Adipocyte (in vitro differentiated cells): ENCODE measurements at regions not wholly inside any gene's neighbourhood (a gene's known extent, or its start where the extent isn't known, plus 50 kb on each side); places are given as distances from the start of the nearest gene placed in this dataset.

Experiments used
- DNase-seq: peaks from one replicate; pipeline ENCODE4 v3.0.0-alpha.2; 2015; ENCODE audit warnings: low read depth
- H3K27me3 ChIP-seq: replicated peaks from 2 replicates; pipeline ENCODE4 v1.7.0; 2013; ENCODE audit warnings: mild to moderate bottlenecking, low read length, moderate library complexity; ENCODE audit not compliant: control insufficient read depth, insufficient read depth
- H3K36me3 ChIP-seq: 2 replicates; pipeline ENCODE4 v1.7.0; 2013; ENCODE audit warnings: low read length, mild to moderate bottlenecking, moderate library complexity; ENCODE audit not compliant: control insufficient read depth, insufficient read depth, severe bottlenecking
- H3K4me1 ChIP-seq: 2 replicates; pipeline ENCODE4 v1.7.0; 2013; ENCODE audit warnings: mild to moderate bottlenecking, low read length, moderate library complexity; ENCODE audit not compliant: control insufficient read depth, insufficient read depth
- H3K4me3 ChIP-seq: 2 replicates; pipeline ENCODE4 v1.7.0; 2013; ENCODE audit warnings: mild to moderate bottlenecking, low read length, moderate library complexity
- H3K9ac ChIP-seq: 2 replicates; pipeline ENCODE4 v1.7.0; 2013; ENCODE audit warnings: mild to moderate bottlenecking, low read length, moderate library complexity
- H3K9me3 ChIP-seq: 2 replicates; pipeline ENCODE4 v1.7.0; 2013; ENCODE audit warnings: mild to moderate bottlenecking, low read length, moderate library complexity; ENCODE audit not compliant: control insufficient read depth

DNA sequence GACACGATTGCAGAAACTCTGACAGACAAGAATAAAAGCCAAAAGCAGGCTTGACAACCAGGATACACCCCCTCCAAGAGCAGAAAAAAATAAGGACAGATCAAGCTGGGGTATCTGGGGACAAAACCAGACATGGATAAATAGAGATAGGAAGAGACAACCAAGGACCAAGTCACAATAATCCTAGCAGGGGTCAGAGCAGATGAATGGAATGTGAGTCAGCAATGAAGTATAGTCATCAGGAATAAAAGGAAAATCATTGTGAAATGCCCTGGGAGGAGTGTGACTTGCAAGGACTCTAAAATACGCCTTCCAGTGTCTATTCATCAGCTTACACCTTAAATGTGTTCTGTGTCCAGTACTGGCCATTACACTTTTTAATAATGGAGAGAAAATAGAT is 206.8 kb downstream of the CAAP1 start:
- no peak for DNase-seq
- no peaks in the 10 kb centered on the region for H3K9me3 ChIP-seq
- no peak overlapping the region for H3K9ac ChIP-seq
- H3K27me3 ChIP-seq, result no peaks in the 10 kb centered on the region
- H3K4me3 ChIP-seq, result no peak overlapping the region
- H3K4me1 ChIP-seq, result peaks cover 8% of the 10 kb centered on the region
- no peaks in the 10 kb centered on the region for H3K36me3 ChIP-seq

GRCh38 chr9:26684029-26684428 is 208.6 kb downstream of the CAAP1 start:
- Histone ChIP-seq H3K27me3 (no peaks in the 10 kb centered on the region), H3K36me3 (no peaks in the 10 kb centered on the region)
- no peak for DNase-seq

DNA sequence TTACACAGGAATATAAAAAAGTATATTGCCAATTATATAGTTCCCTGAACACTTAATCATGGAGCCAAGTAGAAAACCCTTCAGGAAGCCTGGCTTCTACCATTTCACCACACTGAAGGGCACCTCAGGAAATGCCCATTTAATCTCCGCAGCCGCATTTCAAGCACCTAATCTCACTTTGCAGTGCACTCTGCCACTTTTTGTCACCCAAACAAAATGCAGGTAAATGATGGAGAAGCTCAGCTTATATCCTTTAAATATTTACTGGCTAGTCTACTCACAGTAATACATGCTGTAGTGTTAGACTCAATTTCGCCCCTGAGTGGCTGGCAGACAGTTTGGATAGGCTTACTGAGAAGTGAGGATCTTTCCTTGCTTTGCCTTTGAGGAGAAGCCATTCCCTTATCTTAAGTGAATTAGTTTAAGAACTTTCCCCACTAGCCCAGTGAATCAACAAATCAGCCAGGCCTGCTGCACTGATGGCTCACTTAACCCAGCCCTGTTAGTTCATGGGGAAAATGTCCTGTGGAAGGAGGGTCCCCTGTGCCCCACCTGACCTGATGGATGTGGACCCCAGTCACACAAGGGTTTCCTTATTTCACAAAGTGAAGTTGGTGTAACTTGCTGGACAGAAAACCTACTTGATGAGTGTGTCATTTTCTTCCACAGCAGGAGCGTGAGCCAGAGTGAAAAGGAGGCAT is 209.7 kb downstream of the CAAP1 start:
- H3K9me3 ChIP-seq, result no peaks in the 10 kb centered on the region
- H3K36me3 ChIP-seq, result no peaks in the 10 kb centered on the region
- H3K27me3 ChIP-seq, result no peaks in the 10 kb centered on the region
- no peak overlapping the region for H3K9ac ChIP-seq
- H3K4me1 ChIP-seq, result peaks cover 8% of the 10 kb centered on the region
- no peak overlapping the region for H3K4me3 ChIP-seq
- DNase-seq, result no peak

More at GRCh38 chr9:26684029-26684428, 208.6 kb downstream of the CAAP1 start:
- Histone ChIP-seq H3K9me3 (no peaks in the 10 kb centered on the region), H3K9ac (no peak overlapping the region), H3K4me3 (no peak overlapping the region), H3K4me1 (peaks cover 8% of the 10 kb centered on the region)

- DNase-seq, result no peak
- Histone ChIP-seq H3K9ac (no peak overlapping the region), H3K4me3 (no peak overlapping the region), H3K27me3 (no peaks in the 10 kb centered on the region), H3K4me1 (peaks cover 8% of the 10 kb centered on the region), H3K36me3 (no peaks in the 10 kb centered on the region), H3K9me3 (no peaks in the 10 kb centered on the region)
Observed at GRCh38 chr9:26682041-26682440, 210.6 kb downstream of the CAAP1 start.

GRCh38 chr9:26677965-26678706 is 214.5 kb downstream of the CAAP1 start:
- Histone ChIP-seq H3K9me3 (no peaks in the 10 kb centered on the region), H3K27me3 (no peaks in the 10 kb centered on the region), H3K4me1 (no peaks in the 10 kb centered on the region), H3K9ac (no peak overlapping the region), H3K4me3 (no peak overlapping the region), H3K36me3 (no peaks in the 10 kb centered on the region)
- DNase-seq, result no peak

DNA sequence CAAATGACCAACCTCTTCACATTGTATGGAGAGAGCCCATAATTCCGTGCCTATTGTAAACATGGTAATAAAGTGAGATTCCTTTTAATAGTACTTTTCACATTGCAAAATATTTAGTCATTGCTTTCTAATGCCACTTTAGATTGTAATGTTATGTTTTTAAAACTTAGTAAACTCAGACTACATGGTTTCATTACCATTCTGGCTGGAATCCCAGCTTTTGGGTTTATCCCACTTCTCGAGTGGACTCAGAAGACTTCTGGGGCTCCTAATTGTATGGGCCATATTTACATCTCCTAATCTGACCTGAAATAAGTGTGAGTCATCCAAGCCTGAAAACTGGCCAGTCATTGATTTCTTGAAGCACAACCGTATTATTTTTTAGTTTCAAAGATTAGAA is 217.6 kb downstream of the CAAP1 start:
- no peaks in the 10 kb centered on the region for H3K36me3 ChIP-seq
- no peaks in the 10 kb centered on the region for H3K4me1 ChIP-seq
- no peaks in the 10 kb centered on the region for H3K9me3 ChIP-seq
- H3K9ac ChIP-seq, result no peak overlapping the region
- H3K4me3 ChIP-seq, result no peak overlapping the region
- peak; percentile 2 for DNase-seq
- no peaks in the 10 kb centered on the region for H3K27me3 ChIP-seq

DNA sequence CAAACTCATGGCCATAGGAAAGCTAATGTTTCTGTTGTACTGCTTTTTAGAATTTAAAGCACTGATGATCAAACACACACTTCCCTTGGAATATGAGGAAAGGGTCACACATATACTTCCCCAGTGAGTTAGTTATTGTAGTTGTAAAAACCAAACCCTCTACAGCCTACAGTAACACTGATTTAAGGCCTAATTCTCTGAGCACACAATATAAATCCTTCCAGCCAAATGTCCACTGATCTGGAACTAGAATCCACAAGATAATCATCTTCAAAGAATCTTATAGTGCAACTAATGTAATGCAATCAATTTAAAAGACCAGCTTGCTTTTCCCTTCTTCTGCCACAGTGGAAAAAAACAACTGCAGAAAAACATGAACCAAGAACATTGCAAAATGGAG is 219.3 kb downstream of the CAAP1 start:
- no peaks in the 10 kb centered on the region for H3K36me3 ChIP-seq
- no peaks in the 10 kb centered on the region for H3K4me1 ChIP-seq
- H3K9me3 ChIP-seq, result no peaks in the 10 kb centered on the region
- H3K4me3 ChIP-seq, result no peak overlapping the region
- no peaks in the 10 kb centered on the region for H3K27me3 ChIP-seq
- H3K9ac ChIP-seq, result no peak overlapping the region
- no peak for DNase-seq

DNA sequence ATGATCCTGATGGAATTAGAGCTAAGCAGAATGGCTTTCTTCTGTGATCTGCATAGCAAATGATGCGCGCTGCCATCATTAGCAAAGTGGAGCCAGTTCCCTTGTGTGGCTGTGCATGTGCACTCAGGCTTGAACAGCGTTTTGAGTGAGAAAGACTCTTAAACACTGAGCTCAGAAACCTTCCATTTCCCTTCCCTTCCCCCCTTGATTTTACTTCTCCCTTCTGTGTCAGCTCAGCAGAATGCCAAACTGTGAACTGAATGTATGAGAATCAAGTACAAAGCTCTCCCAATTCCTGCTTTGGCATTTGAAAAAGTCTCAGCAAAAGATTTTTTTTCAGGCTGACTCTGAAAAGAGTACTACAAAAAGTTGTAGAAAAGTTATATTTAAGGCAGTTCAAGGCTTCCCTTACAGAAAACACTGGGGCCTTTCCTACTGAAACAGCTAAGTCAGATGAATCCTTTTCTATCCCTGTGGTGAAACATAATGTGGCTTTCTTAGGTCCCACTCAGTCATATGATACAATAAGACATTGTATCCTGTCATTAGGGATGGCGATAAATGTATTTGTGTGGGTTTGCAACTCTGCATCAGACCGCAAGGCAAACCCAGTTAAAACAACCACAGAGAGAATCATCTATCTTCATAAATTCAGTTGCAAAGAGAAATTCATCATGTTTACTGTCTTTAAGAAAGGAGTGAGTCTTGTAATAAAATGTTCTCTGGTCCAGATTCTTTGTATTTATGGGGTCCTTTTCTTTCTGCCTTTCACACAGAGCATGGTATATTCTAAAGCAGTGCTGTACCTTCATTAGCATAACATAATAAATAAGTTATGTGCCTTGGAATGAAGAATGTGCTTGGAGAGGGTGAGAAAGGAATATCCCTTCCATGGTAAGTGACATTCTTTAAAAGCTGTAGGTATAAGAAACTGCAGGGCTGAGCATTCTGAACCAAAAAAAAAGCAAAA is 222.6 kb downstream of the CAAP1 start:
- H3K27me3 ChIP-seq, result no peaks in the 10 kb centered on the region
- H3K9me3 ChIP-seq, result no peaks in the 10 kb centered on the region
- H3K4me1 ChIP-seq, result no peaks in the 10 kb centered on the region
- H3K36me3 ChIP-seq, result no peaks in the 10 kb centered on the region
- H3K9ac ChIP-seq, result no peak overlapping the region
- no peak for DNase-seq
- H3K4me3 ChIP-seq, result no peak overlapping the region

DNA sequence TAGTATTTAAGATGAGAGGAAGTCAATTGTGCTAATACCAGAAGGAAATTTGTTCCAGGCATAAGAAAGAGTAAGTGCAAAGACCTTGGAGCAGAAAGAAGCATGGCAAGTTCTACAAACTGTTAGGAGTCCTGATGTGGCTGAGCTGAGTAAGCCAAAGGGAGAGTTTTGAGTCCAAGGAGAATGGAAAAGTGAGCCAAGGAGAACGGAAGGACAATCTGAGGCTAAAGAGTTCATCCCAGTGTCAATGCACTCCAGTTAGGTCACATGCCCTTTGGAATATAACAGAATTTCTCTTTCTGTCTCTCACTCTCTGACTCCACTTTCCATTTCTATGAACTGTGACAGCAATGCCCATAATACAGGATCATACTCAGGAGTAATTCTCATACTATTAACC is 224.7 kb downstream of the CAAP1 start:
- Histone ChIP-seq H3K36me3 (no peaks in the 10 kb centered on the region), H3K9me3 (no peaks in the 10 kb centered on the region), H3K4me1 (no peaks in the 10 kb centered on the region), H3K4me3 (no peak overlapping the region), H3K27me3 (no peaks in the 10 kb centered on the region), H3K9ac (no peak overlapping the region)
- no peak for DNase-seq

DNA sequence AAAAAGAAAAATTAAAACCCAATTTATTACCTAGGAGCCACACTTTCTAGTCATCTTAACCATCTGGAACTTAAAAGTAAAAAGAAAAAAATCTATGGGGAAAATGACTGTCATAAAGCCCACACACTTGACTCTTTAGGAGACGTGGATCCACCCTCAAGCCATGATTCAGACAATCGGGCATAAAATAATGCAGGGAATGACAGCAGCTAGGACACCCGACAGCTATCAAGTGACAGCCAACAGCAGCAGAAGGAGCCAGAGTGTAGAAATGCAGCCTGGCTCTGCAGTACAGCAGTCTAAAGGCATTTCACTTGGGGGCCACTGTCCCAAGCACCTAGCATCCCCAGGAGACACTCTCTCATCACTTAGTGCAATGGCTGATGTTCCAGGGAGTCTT is 226.9 kb downstream of the CAAP1 start:
- Histone ChIP-seq H3K9ac (no peak overlapping the region), H3K4me3 (no peak overlapping the region), H3K27me3 (peaks cover 8% of the 10 kb centered on the region), H3K36me3 (no peaks in the 10 kb centered on the region), H3K4me1 (no peaks in the 10 kb centered on the region), H3K9me3 (no peaks in the 10 kb centered on the region)
- no peak for DNase-seq
